ENCODE measurements at regions not wholly inside any gene's neighbourhood (a gene's known extent, or its start where the extent isn't known, plus 50 kb on each side); places are given as distances from the start of the nearest gene placed in this dataset.

DNA sequence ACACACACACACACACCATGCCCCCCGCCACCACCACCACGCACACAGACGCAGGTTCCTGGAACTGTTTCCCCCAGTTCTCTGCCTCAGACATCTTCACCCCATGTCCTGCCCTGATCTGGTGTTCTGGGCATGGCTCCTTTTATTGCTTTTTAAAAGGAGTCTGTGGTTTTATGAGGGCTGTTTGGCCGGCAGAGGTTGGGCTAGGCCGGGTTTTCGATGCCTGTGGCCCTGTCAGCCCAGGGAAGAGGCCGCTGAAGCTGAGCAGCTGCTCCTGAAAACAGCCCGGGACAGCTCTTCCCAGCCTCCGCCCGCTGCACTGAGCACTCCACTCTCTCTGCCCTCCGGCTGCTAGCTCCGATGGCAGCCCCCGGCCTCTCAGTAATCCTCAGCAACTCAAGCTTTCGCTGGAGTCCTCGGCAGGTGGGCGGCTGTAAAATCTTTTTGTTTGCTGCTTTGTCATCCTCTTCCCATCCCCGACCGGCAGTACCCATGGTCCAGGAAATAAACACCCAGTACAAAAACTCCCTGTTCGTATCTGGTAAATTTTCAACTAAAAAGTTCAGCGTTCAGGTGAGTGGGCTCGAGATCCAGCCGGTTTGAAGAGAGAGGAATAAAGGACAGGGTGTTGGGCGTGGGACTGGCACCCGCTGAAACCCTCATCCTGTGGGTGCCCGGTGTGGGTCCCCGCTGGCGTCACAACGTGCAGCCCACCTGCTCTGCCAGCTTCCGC is 103.0 kb upstream of the ERCC6L2 start:
- Histone ChIP-seq H3K27ac (no peak overlapping the region), H3K9me3 (no peaks in the 10 kb centered on the region), H3K27me3 (no peaks in the 10 kb centered on the region), H3K4me1 (peaks cover 0 to 10% (median 0%) of the 10 kb centered on the region in 4 donors), H3K4me3 (no peak overlapping the region), H3K36me3 (no peaks in the 10 kb centered on the region)
- no peak for TF ChIP-seq POLR2A (IDR thresholded peaks at IDR 0.05)
- TF ChIP-seq, protein P1, sequence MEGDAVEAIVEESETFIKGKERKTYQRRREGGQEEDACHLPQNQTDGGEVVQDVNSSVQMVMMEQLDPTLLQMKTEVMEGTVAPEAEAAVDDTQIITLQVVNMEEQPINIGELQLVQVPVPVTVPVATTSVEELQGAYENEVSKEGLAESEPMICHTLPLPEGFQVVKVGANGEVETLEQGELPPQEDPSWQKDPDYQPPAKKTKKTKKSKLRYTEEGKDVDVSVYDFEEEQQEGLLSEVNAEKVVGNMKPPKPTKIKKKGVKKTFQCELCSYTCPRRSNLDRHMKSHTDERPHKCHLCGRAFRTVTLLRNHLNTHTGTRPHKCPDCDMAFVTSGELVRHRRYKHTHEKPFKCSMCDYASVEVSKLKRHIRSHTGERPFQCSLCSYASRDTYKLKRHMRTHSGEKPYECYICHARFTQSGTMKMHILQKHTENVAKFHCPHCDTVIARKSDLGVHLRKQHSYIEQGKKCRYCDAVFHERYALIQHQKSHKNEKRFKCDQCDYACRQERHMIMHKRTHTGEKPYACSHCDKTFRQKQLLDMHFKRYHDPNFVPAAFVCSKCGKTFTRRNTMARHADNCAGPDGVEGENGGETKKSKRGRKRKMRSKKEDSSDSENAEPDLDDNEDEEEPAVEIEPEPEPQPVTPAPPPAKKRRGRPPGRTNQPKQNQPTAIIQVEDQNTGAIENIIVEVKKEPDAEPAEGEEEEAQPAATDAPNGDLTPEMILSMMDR (IDR thresholded peaks at IDR 0.05) = no peak
- WGBS (ENCODE audit: insufficient coverage, low coverage, low lambda C conversion rate, missing lambda C conversion rate) = 29% methylated on average over 18 of the region's 29 CpGs
- DNase-seq = no peak
- ATAC-seq = peak; percentile 43 to 48 (median 46)
- intact Hi-C loops (cut with DNase I) = no loop called here

- no peaks in the 10 kb centered on the region for H3K36me3 ChIP-seq
- intact Hi-C loops (cut with DNase I) = no loop called here
- ATAC-seq (peak; percentile 40 to 71 (median 64)), DNase-seq (no peak)
- H3K9me3 ChIP-seq = no peaks in the 10 kb centered on the region
- H3K4me1 ChIP-seq = peaks cover 0 to 10% (median 0%) of the 10 kb centered on the region in 4 donors
- 11% methylated on average over 17 of the region's 20 CpGs for WGBS (ENCODE audit: insufficient coverage, low coverage, low lambda C conversion rate, missing lambda C conversion rate)
- H3K27ac ChIP-seq = no peak overlapping the region
- no peak overlapping the region for H3K4me3 ChIP-seq
- TF ChIP-seq, protein P1 (IDR thresholded peaks at IDR 0.05) = no peak
- no peak for TF ChIP-seq POLR2A (IDR thresholded peaks at IDR 0.05)
- no peaks in the 10 kb centered on the region for H3K27me3 ChIP-seq
Observed at GRCh38 chr9:95771556-95772246, 103.8 kb upstream of the ERCC6L2 start.

GRCh38 chr9:95770653-95771131 is 104.8 kb upstream of the ERCC6L2 start:
- H3K4me1 ChIP-seq = peaks cover 0 to 10% (median 0%) of the 10 kb centered on the region in 4 donors
- TF ChIP-seq, protein P1 (IDR thresholded peaks at IDR 0.05) = no peak
- no peak for TF ChIP-seq POLR2A (IDR thresholded peaks at IDR 0.05)
- H3K4me3 ChIP-seq = no peak overlapping the region
- H3K9me3 ChIP-seq = no peaks in the 10 kb centered on the region
- H3K36me3 ChIP-seq = no peaks in the 10 kb centered on the region
- DNase-seq (no peak), ATAC-seq (no peak)
- whole genome bisulfite sequencing (ENCODE audit: insufficient coverage, low coverage, low lambda C conversion rate, missing lambda C conversion rate) = 49% methylated on average over 4 of the region's 7 CpGs
- intact Hi-C loops (cut with DNase I) = no loop called here
- H3K27ac ChIP-seq = no peak overlapping the region
- no peaks in the 10 kb centered on the region for H3K27me3 ChIP-seq

DNA sequence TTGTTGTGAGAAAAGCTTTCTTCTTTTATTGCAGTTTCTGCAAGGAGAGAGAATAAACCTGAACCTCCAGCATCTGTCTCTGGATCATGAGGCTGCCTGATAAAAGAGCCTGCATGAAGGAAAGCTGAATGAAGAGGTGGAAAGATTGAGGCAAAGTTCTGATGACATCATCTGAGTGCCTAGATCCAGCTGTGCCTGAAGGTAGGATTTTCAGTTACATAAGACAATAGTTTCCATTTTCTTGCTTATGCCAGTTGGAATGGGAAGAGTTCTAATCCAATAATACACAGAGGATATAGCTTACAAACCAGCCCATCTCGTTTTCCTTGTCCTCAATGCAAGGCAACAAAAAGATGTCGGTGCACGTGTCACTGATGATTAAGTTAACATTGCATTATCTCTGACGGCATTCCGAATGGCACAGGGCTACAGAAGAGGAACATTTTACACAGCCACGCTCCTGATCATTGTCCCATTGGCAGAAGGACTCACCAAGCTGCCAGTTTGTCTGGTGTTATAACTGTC is 105.5 kb upstream of the ERCC6L2 start:
- no peaks in the 10 kb centered on the region for H3K27me3 ChIP-seq
- no peaks in the 10 kb centered on the region for H3K36me3 ChIP-seq
- H3K27ac ChIP-seq = no peak overlapping the region
- H3K4me1 ChIP-seq = peaks cover 0 to 10% (median 0%) of the 10 kb centered on the region in 4 donors
- intact Hi-C loops (cut with DNase I) = no loop called here
- H3K4me3 ChIP-seq = no peak overlapping the region
- no peaks in the 10 kb centered on the region for H3K9me3 ChIP-seq
- TF ChIP-seq POLR2A (IDR thresholded peaks at IDR 0.05) = no peak
- TF ChIP-seq, protein P1 (IDR thresholded peaks at IDR 0.05) = no peak
- ATAC-seq (no peak), DNase-seq (no peak)
- WGBS (ENCODE audit: insufficient coverage, low coverage, low lambda C conversion rate, missing lambda C conversion rate) = 72% methylated on average over 4 of the region's 6 CpGs

Measured in right lobe of liver (tissue), 6 donors.